ENCODE measurements at regions not wholly inside any gene's neighbourhood (a gene's known extent, or its start where the extent isn't known, plus 50 kb on each side); places are given as distances from the start of the nearest gene placed in this dataset.

DNA sequence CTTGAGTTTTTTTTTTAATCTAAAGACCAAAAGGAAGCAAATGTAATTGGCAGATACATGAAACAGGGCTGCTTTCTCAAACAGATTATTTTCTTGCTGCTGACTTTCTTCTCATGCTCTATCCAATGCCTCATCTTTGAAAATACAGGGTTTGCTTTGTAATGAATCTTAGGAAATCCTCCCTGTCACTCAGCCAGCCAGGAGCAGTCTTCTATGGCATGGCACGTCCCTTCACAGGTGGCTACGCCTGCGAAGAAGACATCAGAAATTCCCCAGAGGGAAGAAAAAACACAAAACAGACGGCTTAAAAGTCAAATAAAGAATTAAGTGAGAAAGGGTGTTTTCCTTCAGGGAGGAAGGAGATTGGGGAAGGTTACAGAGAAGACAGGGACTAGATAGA lies 242.5 kb downstream of the IGSF11 start:
- H3K9me3 ChIP-seq (ENCODE audit: insufficient read depth, low read length, severe bottlenecking) = no peaks in the 10 kb centered on the region
- H3K4me1 ChIP-seq (ENCODE audit: insufficient read depth, low read length) = no peaks in the 10 kb centered on the region
- TF ChIP-seq, protein P1, sequence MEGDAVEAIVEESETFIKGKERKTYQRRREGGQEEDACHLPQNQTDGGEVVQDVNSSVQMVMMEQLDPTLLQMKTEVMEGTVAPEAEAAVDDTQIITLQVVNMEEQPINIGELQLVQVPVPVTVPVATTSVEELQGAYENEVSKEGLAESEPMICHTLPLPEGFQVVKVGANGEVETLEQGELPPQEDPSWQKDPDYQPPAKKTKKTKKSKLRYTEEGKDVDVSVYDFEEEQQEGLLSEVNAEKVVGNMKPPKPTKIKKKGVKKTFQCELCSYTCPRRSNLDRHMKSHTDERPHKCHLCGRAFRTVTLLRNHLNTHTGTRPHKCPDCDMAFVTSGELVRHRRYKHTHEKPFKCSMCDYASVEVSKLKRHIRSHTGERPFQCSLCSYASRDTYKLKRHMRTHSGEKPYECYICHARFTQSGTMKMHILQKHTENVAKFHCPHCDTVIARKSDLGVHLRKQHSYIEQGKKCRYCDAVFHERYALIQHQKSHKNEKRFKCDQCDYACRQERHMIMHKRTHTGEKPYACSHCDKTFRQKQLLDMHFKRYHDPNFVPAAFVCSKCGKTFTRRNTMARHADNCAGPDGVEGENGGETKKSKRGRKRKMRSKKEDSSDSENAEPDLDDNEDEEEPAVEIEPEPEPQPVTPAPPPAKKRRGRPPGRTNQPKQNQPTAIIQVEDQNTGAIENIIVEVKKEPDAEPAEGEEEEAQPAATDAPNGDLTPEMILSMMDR (IDR thresholded peaks at IDR 0.05; ENCODE audit: borderline replicate concordance, extremely low read depth, low read length, poor library complexity, severe bottlenecking) = no peak
- DNase-seq (no peak), ATAC-seq (ENCODE audit: insufficient read depth, low read depth) (no peak)
- H3K4me2 ChIP-seq (ENCODE audit: insufficient read depth, low read length) = no peak overlapping the region
- no peaks in the 10 kb centered on the region for H3K79me2 ChIP-seq (ENCODE audit: insufficient read depth, low read length)
- no peak overlapping the region for H3K27ac ChIP-seq (ENCODE audit: low read length)
- no peak overlapping the region for H3K9ac ChIP-seq (ENCODE audit: low read depth, low read length)
- H3K36me3 ChIP-seq (ENCODE audit: insufficient read depth, low read length) = no peaks in the 10 kb centered on the region
- H4K20me1 ChIP-seq (ENCODE audit: insufficient read depth, low read length) = no peaks in the 10 kb centered on the region
- H3K27me3 ChIP-seq (ENCODE audit: insufficient read depth, low read length, poor library complexity) = no peaks in the 10 kb centered on the region
- no peak overlapping the region for H3K4me3 ChIP-seq (ENCODE audit: low read depth in 1 of 2, low read length in 2 of 2)
- H2AFZ ChIP-seq (ENCODE audit: low read depth, low read length) = no peak overlapping the region

DNA sequence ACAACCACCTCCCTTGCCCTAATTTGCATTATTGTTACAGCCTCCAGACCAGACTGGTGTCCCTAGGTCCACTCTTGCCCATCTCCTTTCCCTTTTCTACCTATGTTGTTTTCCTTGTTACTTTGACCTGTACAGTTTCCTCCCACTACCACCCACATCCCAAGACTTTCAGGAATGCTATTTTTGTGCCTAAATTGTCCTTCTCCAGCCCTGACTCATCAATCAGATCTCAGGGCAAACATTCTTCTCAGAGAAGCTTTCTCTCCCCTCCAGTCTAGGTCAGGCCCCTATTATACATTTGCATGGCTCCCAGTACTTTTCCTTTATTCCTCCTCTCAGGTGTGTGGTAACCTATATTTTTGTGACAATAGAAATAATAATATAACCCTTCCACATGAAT lies 241.5 kb downstream of the IGSF11 start:
- Histone ChIP-seq H3K9me3 (ENCODE audit: insufficient read depth, low read length, severe bottlenecking) (no peaks in the 10 kb centered on the region), H4K20me1 (ENCODE audit: insufficient read depth, low read length) (no peaks in the 10 kb centered on the region), H3K27me3 (ENCODE audit: insufficient read depth, low read length, poor library complexity) (no peaks in the 10 kb centered on the region), H3K4me3 (ENCODE audit: low read depth in 1 of 2, low read length in 2 of 2) (no peak overlapping the region), H3K4me2 (ENCODE audit: insufficient read depth, low read length) (no peak overlapping the region), H2AFZ (ENCODE audit: low read depth, low read length) (no peak overlapping the region), H3K4me1 (ENCODE audit: insufficient read depth, low read length) (no peaks in the 10 kb centered on the region), H3K27ac (ENCODE audit: low read length) (no peak overlapping the region), H3K36me3 (ENCODE audit: insufficient read depth, low read length) (no peaks in the 10 kb centered on the region), H3K9ac (ENCODE audit: low read depth, low read length) (no peak overlapping the region), H3K79me2 (ENCODE audit: insufficient read depth, low read length) (no peaks in the 10 kb centered on the region)
- TF ChIP-seq EZH2 (IDR thresholded peaks at IDR 0.05; ENCODE audit: borderline replicate concordance, low read depth, low read length, severe bottlenecking) = no peak
- TF ChIP-seq, protein P1 (IDR thresholded peaks at IDR 0.05; ENCODE audit: borderline replicate concordance, extremely low read depth, low read length, poor library complexity, severe bottlenecking) = no peak
- no peak for ATAC-seq (ENCODE audit: insufficient read depth, low read depth)
- no peak for DNase-seq

DNA sequence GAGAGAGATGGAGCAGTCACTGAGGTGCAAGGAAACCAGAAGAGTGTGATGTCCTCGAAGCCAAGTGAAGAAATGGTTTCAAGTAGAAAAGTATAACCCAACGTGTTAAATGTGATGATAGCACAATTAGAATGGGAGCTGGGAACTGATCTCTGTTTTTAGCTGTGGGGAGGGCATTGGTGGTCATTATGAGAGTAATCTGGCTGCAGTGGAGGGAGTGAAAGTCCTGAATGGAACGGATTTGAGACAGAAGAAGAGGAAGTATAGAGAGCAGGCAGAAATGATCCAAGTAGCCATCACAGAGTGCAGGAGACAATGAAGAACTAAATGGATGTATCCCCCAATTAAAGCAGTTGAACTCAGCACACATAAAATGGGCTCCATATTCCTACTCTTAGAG lies 235.3 kb downstream of the IGSF11 start:
- H3K36me3 ChIP-seq (ENCODE audit: insufficient read depth, low read length) = no peaks in the 10 kb centered on the region
- no peaks in the 10 kb centered on the region for H3K27me3 ChIP-seq (ENCODE audit: insufficient read depth, low read length, poor library complexity)
- H3K4me3 ChIP-seq (ENCODE audit: low read depth in 1 of 2, low read length in 2 of 2) = no peak overlapping the region
- ATAC-seq (ENCODE audit: insufficient read depth, low read depth) (no peak), DNase-seq (no peak)
- no peak overlapping the region for H2AFZ ChIP-seq (ENCODE audit: low read depth, low read length)
- H3K4me1 ChIP-seq (ENCODE audit: insufficient read depth, low read length) = no peaks in the 10 kb centered on the region
- no peak overlapping the region for H3K4me2 ChIP-seq (ENCODE audit: insufficient read depth, low read length)
- no peak overlapping the region for H3K9ac ChIP-seq (ENCODE audit: low read depth, low read length)
- H3K9me3 ChIP-seq (ENCODE audit: insufficient read depth, low read length, severe bottlenecking) = no peaks in the 10 kb centered on the region
- no peak overlapping the region for H3K27ac ChIP-seq (ENCODE audit: low read length)
- H3K79me2 ChIP-seq (ENCODE audit: insufficient read depth, low read length) = no peaks in the 10 kb centered on the region
- no peaks in the 10 kb centered on the region for H4K20me1 ChIP-seq (ENCODE audit: insufficient read depth, low read length)
- TF ChIP-seq, protein P1 (IDR thresholded peaks at IDR 0.05; ENCODE audit: borderline replicate concordance, extremely low read depth, low read length, poor library complexity, severe bottlenecking) = no peak
- no peak for TF ChIP-seq EZH2 (IDR thresholded peaks at IDR 0.05; ENCODE audit: borderline replicate concordance, low read depth, low read length, severe bottlenecking)

GRCh38 chr3:118801899-118802298 lies 232.7 kb downstream of the IGSF11 start:
- Histone ChIP-seq H3K4me2 (ENCODE audit: insufficient read depth, low read length) (no peak overlapping the region), H3K27me3 (ENCODE audit: insufficient read depth, low read length, poor library complexity) (no peaks in the 10 kb centered on the region), H3K36me3 (ENCODE audit: insufficient read depth, low read length) (no peaks in the 10 kb centered on the region), H2AFZ (ENCODE audit: low read depth, low read length) (no peak overlapping the region), H3K9ac (ENCODE audit: low read depth, low read length) (no peak overlapping the region), H3K9me3 (ENCODE audit: insufficient read depth, low read length, severe bottlenecking) (no peaks in the 10 kb centered on the region), H3K4me1 (ENCODE audit: insufficient read depth, low read length) (no peaks in the 10 kb centered on the region), H3K27ac (ENCODE audit: low read length) (no peak overlapping the region), H3K4me3 (ENCODE audit: low read depth in 1 of 2, low read length in 2 of 2) (no peak overlapping the region), H4K20me1 (ENCODE audit: insufficient read depth, low read length) (no peaks in the 10 kb centered on the region), H3K79me2 (ENCODE audit: insufficient read depth, low read length) (no peaks in the 10 kb centered on the region)
- ATAC-seq (ENCODE audit: insufficient read depth, low read depth) = no peak
- no peak for DNase-seq
- TF ChIP-seq, protein P1 (IDR thresholded peaks at IDR 0.05; ENCODE audit: borderline replicate concordance, extremely low read depth, low read length, poor library complexity, severe bottlenecking) = no peak
- no peak for TF ChIP-seq EZH2 (IDR thresholded peaks at IDR 0.05; ENCODE audit: borderline replicate concordance, low read depth, low read length, severe bottlenecking)
